K562 (cell line): ENCODE measurements at regions not wholly inside any gene's neighbourhood (a gene's known extent, or its start where the extent isn't known, plus 50 kb on each side); places are given as distances from the start of the nearest gene placed in this dataset.

Experiments
- ATAC-seq: fragments of 200-7000 bp; cut with Tn5 transposase; 3 replicates; pipeline ENCODE4 v1.9.1; 2020; ENCODE audit warnings: moderate library complexity
- BruUV-seq: library from RNA; stranded (reverse); fragments of 400-500 nt; replicated peaks from 2 replicates; lab custom pipeline; 2021; lab: Mats Ljungman, UMichigan
- CTCF ChIA-PET: fragments of 300-600 bp; formaldehyde crosslinking; extraction: SDS; loops from one replicate; lab custom pipeline; 2021; ENCODE audit warnings: low intra/inter-chr PET ratio; lab: Yijun Ruan, JAX
- POLR2A ChIA-PET: fragments of 300-600, 350-650 bp; sonication (Branson Sonifier 250); formaldehyde crosslinking; extraction: SDS; loops from one replicate; lab custom pipeline; 2021; ENCODE audit warnings: antibody characterized with exemption, inconsistent platforms; lab: Yijun Ruan, JAX
- DNase-seq, 4 experiments: peaks; one replicate each; pipeline versions ENCODE4 v3.0.0 to v3.0.0-alpha.2; 2011 to 2018; ENCODE audit warnings: low spot score in 3 of 4, mixed read lengths in 3 of 4; ENCODE audit errors: extremely low read depth in 1 of 4
- FAIRE-seq: peaks from 2 replicates; lab custom pipeline; 2011; peaks lifted over from hg19 to GRCh38; lab: Jason Lieb, UNC
- H2AFZ ChIP-seq: 2 replicates; pipeline ENCODE4 v1.6.0; 2011; ENCODE audit warnings: low read depth, low read length, control low read depth, inconsistent platforms
- H3K27ac ChIP-seq: fragments of 200-600 bp; 3 replicates; pipeline ENCODE4 v1.8.0; 2011; ENCODE audit warnings: low read depth, mild to moderate bottlenecking, control low read depth, inconsistent platforms, low read length, moderate library complexity, mixed read lengths; ENCODE audit errors: extremely low read depth
- H3K27me3 ChIP-seq, 2 experiments: fragments of 300-600 bp in 1 of 2; 2 replicates in 1 of 2; 3 replicates in 1 of 2; pipeline versions ENCODE4 v1.6.0 to v1.8.0; 2011; ENCODE audit warnings: inconsistent platforms in 2 of 2, low read length in 2 of 2, mild to moderate bottlenecking in 1 of 2, mixed read lengths in 1 of 2, moderate library complexity in 1 of 2; ENCODE audit not compliant: control insufficient read depth in 2 of 2, insufficient read depth in 2 of 2
- H3K36me3 ChIP-seq: fragments of 300-600 bp; 3 replicates; pipeline ENCODE4 v1.8.0; 2011; ENCODE audit warnings: mild to moderate bottlenecking, low read length, inconsistent platforms; ENCODE audit not compliant: control insufficient read depth, insufficient read depth
- H3K4me1 ChIP-seq, 2 experiments: fragments of 200-600 bp in 1 of 2; replicated peaks in 1 of 2; 2 replicates in 1 of 2; 3 replicates in 1 of 2; pipeline versions ENCODE4 v1.5.1 to v1.8.0; 2011; ENCODE audit warnings: inconsistent platforms in 2 of 2, low read length in 2 of 2, mild to moderate bottlenecking in 1 of 2, mixed read lengths in 1 of 2, moderate library complexity in 1 of 2; ENCODE audit not compliant: control insufficient read depth in 2 of 2, insufficient read depth in 2 of 2
- H3K4me2 ChIP-seq: 2 replicates; pipeline ENCODE4 v1.6.1; 2011; ENCODE audit warnings: low read length, control low read depth, inconsistent platforms, mixed read lengths; ENCODE audit not compliant: insufficient read depth
- H3K4me3 ChIP-seq: fragments of 200-600 bp; sonication (generic), shearing (Covaris generic); 2 replicates; pipeline ENCODE4 v1.5.1; 2016; ENCODE audit warnings: control low read depth, inconsistent platforms
- H3K79me2 ChIP-seq: fragments of 200-600 bp; 3 replicates; pipeline ENCODE4 v1.8.0; 2011; ENCODE audit warnings: low read length, inconsistent platforms; ENCODE audit not compliant: control insufficient read depth, insufficient read depth
- H3K9ac ChIP-seq, 2 experiments: 2 replicates each; pipeline versions ENCODE4 v1.6.0 to v1.6.1; 2011; ENCODE audit warnings: low read depth in 2 of 2, low read length in 2 of 2, control low read depth in 1 of 2, inconsistent platforms in 1 of 2, mild to moderate bottlenecking in 1 of 2, mixed read lengths in 1 of 2; ENCODE audit not compliant: insufficient read depth in 1 of 2
- H3K9me1 ChIP-seq: one replicate; pipeline ENCODE4 v1.6.0; 2011; ENCODE audit warnings: inconsistent platforms, mild to moderate bottlenecking, low read length, moderate library complexity; ENCODE audit not compliant: control insufficient read depth, insufficient read depth
- H3K9me3 ChIP-seq: replicated peaks from 2 replicates; pipeline ENCODE4 v1.5.1; 2011; ENCODE audit warnings: low read depth, low read length, inconsistent platforms; ENCODE audit not compliant: control insufficient read depth, insufficient read depth
- H4K20me1 ChIP-seq: replicated peaks from 2 replicates; pipeline ENCODE4 v1.6.1; 2011; ENCODE audit warnings: low read length, inconsistent platforms, mixed read lengths; ENCODE audit not compliant: control insufficient read depth, insufficient read depth
- BHLHE40 ChIP-seq: IDR thresholded peaks from 2 replicates; pipeline ENCODE4 v1.6.1; 2011; ENCODE audit warnings: low read length, improper control_type of control experiment
- PTTG1 ChIP-seq: fragments of 450-650 bp; IDR thresholded peaks from 2 replicates; pipeline ENCODE4 v1.6.1; 2016; ENCODE audit warnings: low read depth, mild to moderate bottlenecking, missing genetic modification characterization, missing compliant biosample characterization
- WGBS: fragments of 100-300 bp; shearing (Covaris generic); methylation state at CpG from one replicate; pipeline ENCODE4 v1.1.6; 2016; ENCODE audit warnings: low coverage, mixed read lengths; ENCODE audit not compliant: insufficient coverage; ENCODE audit errors: missing lambda C conversion rate; 5-methylcytosine and 5-hydroxymethylcytosine counted together
- in situ Hi-C: fragments of 300-500 bp; cut with MboI; formaldehyde crosslinking; loops from 4 replicates; pipeline ENCODE4 v1.15.0; 2018; ENCODE audit warnings: inconsistent platforms, mixed read lengths
- intact Hi-C: fragments of 100-400 bp; cut with micrococcal nuclease; formaldehyde crosslinking; loops from 2 replicates; pipeline ENCODE4 v1.14.2; 2022
- TF ChIP-seq, protein P1 (sequence below): fragments of 450-650 bp; IDR thresholded peaks from 2 replicates; pipeline ENCODE4 v1.6.1; 2018; ENCODE audit not compliant: partially characterized antibody

DNA sequence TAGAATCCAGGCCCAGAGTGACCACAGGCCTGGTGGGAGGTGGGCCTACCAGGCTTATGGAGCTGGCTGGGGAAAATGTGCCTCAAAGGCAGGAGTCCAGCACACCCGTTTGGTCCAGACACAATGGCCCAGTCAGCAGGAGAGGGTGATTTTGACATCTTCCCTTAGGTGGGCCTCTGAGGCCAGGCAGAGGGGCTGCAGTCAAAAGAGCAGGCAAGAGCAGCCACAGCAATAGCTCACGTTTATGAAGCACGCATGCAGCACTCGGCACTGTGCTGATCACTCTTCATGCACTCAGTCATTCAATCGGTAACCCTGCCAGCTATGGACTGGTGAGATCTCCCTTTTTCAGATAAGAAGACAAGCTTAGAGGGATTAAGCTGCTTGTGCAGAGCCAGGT lies 146.8 kb downstream of the LRIG2 start:
- ATAC-seq: peak; percentile 22
- H3K27me3 ChIP-seq: no peaks in the 10 kb centered on the region
- H3K4me1 ChIP-seq: peaks cover 22 to 32% of the 10 kb centered on the region in 2 experiments
- no peaks in the 10 kb centered on the region for H3K79me2 ChIP-seq
- in situ Hi-C loops (no loop called here), intact Hi-C loops (loop anchor here (5.0 kb wide), 2 partner anchors 78 to 457 kb away; no protein-coding TSS in a partner anchor)
- WGBS: 24% methylated on average over 5 of the region's 5 CpGs
- ChIA-PET CTCF (no interaction called here), POLR2A (interaction anchor here (0.5 to 1.6 kb wide), 7 partner anchors 8 to 152 kb away, joined by 3 to 4 read pairs (median 3); no protein-coding TSS in a partner anchor)
- no peaks in the 10 kb centered on the region for H3K36me3 ChIP-seq
- no peak for FAIRE-seq
- no peak overlapping the region for H3K27ac ChIP-seq
- DNase-seq: peak in 1 of 4 experiments; percentile 28
- H4K20me1 ChIP-seq: no peaks in the 10 kb centered on the region
- no peak overlapping the region for H3K4me2 ChIP-seq
- peaks cover 2% of the 10 kb centered on the region; the same call in 1 of the 2 replicates for H3K9me3 ChIP-seq
- no peak overlapping the region for H3K4me3 ChIP-seq
- H3K9me1 ChIP-seq: no peaks in the 10 kb centered on the region
- TF ChIP-seq, protein P1, sequence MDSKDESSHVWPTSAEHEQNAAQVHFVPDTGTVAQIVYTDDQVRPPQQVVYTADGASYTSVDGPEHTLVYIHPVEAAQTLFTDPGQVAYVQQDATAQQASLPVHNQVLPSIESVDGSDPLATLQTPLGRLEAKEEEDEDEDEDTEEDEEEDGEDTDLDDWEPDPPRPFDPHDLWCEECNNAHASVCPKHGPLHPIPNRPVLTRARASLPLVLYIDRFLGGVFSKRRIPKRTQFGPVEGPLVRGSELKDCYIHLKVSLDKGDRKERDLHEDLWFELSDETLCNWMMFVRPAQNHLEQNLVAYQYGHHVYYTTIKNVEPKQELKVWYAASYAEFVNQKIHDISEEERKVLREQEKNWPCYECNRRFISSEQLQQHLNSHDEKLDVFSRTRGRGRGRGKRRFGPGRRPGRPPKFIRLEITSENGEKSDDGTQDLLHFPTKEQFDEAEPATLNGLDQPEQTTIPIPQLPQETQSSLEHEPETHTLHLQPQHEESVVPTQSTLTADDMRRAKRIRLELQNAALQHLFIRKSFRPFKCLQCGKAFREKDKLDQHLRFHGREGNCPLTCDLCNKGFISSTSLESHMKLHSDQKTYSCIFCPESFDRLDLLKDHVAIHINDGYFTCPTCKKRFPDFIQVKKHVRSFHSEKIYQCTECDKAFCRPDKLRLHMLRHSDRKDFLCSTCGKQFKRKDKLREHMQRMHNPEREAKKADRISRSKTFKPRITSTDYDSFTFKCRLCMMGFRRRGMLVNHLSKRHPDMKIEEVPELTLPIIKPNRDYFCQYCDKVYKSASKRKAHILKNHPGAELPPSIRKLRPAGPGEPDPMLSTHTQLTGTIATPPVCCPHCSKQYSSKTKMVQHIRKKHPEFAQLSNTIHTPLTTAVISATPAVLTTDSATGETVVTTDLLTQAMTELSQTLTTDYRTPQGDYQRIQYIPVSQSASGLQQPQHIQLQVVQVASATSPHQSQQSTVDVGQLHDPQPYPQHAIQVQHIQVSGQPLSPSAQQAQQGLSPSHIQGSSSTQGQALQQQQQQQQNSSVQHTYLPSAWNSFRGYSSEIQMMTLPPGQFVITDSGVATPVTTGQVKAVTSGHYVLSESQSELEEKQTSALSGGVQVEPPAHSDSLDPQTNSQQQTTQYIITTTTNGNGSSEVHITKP: peak; percentile 32
- TF ChIP-seq BHLHE40 (peak; percentile 43), PTTG1 (tag) (no peak)
- H2AFZ ChIP-seq: peak overlapping the region; percentile 66
- BruUV-seq: no TSS peak
- H3K9ac ChIP-seq: peak overlapping the region in 1 of 2 experiments; percentile 80; a peak in 2 of 4 replicates
